ENCODE measurements at regions not wholly inside any gene's neighbourhood (a gene's known extent, or its start where the extent isn't known, plus 50 kb on each side); places are given as distances from the start of the nearest gene placed in this dataset.

- DNase-seq (ENCODE audit: low spot score) = no peak
- TF ChIP-seq, protein P1, sequence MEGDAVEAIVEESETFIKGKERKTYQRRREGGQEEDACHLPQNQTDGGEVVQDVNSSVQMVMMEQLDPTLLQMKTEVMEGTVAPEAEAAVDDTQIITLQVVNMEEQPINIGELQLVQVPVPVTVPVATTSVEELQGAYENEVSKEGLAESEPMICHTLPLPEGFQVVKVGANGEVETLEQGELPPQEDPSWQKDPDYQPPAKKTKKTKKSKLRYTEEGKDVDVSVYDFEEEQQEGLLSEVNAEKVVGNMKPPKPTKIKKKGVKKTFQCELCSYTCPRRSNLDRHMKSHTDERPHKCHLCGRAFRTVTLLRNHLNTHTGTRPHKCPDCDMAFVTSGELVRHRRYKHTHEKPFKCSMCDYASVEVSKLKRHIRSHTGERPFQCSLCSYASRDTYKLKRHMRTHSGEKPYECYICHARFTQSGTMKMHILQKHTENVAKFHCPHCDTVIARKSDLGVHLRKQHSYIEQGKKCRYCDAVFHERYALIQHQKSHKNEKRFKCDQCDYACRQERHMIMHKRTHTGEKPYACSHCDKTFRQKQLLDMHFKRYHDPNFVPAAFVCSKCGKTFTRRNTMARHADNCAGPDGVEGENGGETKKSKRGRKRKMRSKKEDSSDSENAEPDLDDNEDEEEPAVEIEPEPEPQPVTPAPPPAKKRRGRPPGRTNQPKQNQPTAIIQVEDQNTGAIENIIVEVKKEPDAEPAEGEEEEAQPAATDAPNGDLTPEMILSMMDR (IDR thresholded peaks at IDR 0.05) = no peak
- H3K4me1 ChIP-seq = no peaks in the 10 kb centered on the region
- no peaks in the 10 kb centered on the region for H3K36me3 ChIP-seq
- no peaks in the 10 kb centered on the region for H3K9me3 ChIP-seq
- H3K4me3 ChIP-seq = peak overlapping the region in 1 of 2 donors; percentile 10
- H3K27ac ChIP-seq = no peak overlapping the region
- H3K27me3 ChIP-seq = no peaks in the 10 kb centered on the region
Measured at GRCh38 chr12:108047071-108047550, 82.0 kb upstream of the WSCD2 start.

GRCh38 chr12:108048686-108049085 lies 80.4 kb upstream of the WSCD2 start:
- Histone ChIP-seq H3K4me3 (no peak overlapping the region), H3K4me1 (no peaks in the 10 kb centered on the region), H3K9me3 (no peaks in the 10 kb centered on the region), H3K27me3 (no peaks in the 10 kb centered on the region), H3K27ac (no peak overlapping the region), H3K36me3 (no peaks in the 10 kb centered on the region)
- DNase-seq (ENCODE audit: low spot score) = no peak
- TF ChIP-seq, protein P1 (IDR thresholded peaks at IDR 0.05) = no peak

GRCh38 chr12:108050696-108051095 lies 78.4 kb upstream of the WSCD2 start:
- H3K4me3 ChIP-seq = no peak overlapping the region
- H3K27ac ChIP-seq = no peak overlapping the region
- no peaks in the 10 kb centered on the region for H3K9me3 ChIP-seq
- TF ChIP-seq, protein P1 (IDR thresholded peaks at IDR 0.05) = no peak
- no peak for DNase-seq (ENCODE audit: low spot score)
- no peaks in the 10 kb centered on the region for H3K4me1 ChIP-seq
- no peaks in the 10 kb centered on the region for H3K36me3 ChIP-seq
- H3K27me3 ChIP-seq = no peaks in the 10 kb centered on the region

GRCh38 chr12:108052260-108052659 lies 76.8 kb upstream of the WSCD2 start:
- Histone ChIP-seq H3K4me3 (no peak overlapping the region), H3K4me1 (no peaks in the 10 kb centered on the region), H3K9me3 (no peaks in the 10 kb centered on the region), H3K27ac (no peak overlapping the region), H3K36me3 (no peaks in the 10 kb centered on the region), H3K27me3 (no peaks in the 10 kb centered on the region)
- TF ChIP-seq, protein P1 (IDR thresholded peaks at IDR 0.05) = no peak
- DNase-seq (ENCODE audit: low spot score) = no peak

DNA sequence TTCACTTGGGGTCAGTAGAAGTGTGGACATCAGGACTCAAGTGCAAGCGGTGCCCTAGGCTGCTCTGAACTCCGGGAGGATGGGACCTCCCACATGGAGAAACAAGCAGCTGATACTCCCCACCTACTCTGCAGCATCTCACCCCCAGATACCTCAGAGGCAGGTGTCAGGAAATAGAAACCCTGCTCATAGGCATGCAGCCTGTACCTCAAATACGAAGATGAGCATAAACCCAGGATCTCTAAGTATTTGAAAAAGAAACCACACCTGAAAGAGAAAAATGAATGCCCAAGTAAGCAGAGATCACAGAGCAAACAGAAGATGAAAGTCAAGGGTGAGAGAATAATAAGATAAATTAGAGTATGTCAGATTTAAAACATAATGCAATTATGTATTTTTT lies 75.6 kb upstream of the WSCD2 start:
- no peak overlapping the region for H3K27ac ChIP-seq
- no peaks in the 10 kb centered on the region for H3K4me1 ChIP-seq
- H3K9me3 ChIP-seq = no peaks in the 10 kb centered on the region
- no peak overlapping the region for H3K4me3 ChIP-seq
- DNase-seq (ENCODE audit: low spot score) = no peak
- H3K36me3 ChIP-seq = no peaks in the 10 kb centered on the region
- no peaks in the 10 kb centered on the region for H3K27me3 ChIP-seq
- TF ChIP-seq, protein P1 (IDR thresholded peaks at IDR 0.05) = no peak

- Histone ChIP-seq H3K36me3 (no peaks in the 10 kb centered on the region), H3K27me3 (no peaks in the 10 kb centered on the region), H3K9me3 (no peaks in the 10 kb centered on the region), H3K4me1 (no peaks in the 10 kb centered on the region), H3K4me3 (no peak overlapping the region), H3K27ac (no peak overlapping the region)
- TF ChIP-seq, protein P1 (IDR thresholded peaks at IDR 0.05) = no peak
- DNase-seq (ENCODE audit: low spot score) = no peak
Measured at GRCh38 chr12:108054496-108054895, 74.6 kb upstream of the WSCD2 start.

All from right atrium auricular region (tissue), 2 donors.